Amygdala (tissue), 56 donors: ENCODE measurements at regions not wholly inside any gene's neighbourhood (a gene's known extent, or its start where the extent isn't known, plus 50 kb on each side); places are given as distances from the start of the nearest gene placed in this dataset.

Experiments used
- DNase-seq, 56 donors: peaks; one replicate each; lab custom pipeline; 2025; lab: John Stamatoyannopoulos, UW

DNA sequence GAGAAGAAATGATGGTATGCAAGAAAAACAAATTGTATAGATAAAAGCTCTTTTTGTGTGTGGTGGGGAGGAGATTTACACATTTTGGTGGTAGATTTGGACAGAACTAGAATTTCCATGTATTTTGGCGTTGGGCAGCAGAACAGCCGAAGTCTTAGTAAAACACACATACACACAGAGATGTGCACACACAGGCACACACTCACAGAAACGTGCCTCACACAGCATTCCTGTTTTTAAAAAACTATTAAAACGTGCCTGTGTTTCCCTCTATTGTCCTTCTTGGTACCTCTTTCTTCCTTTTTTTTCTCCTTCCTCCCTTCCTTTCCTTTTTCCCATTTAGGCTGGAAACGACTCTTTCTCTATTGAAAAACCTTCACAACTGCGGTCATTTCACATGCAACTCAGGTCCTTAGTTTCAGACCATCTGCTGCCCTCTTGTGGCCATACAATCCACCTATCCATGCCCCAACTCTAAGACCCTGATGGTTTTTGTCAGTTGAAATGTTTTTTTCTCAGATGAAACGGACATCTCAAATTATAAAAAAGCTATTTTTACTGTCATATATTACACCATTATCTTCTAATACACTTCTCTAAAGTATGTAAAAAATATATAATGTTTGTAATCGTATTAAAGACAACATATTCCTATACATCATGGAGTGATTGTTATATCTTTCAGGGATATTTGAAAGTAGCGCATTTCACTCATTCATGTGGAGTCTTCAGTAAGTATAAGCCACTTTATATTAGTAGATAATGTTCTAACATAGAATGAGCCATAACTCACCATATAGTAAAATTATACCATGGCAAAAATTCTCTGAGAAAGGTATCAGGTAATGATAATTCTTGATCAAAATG, 386.7 kb upstream of the NOVA1 start:
- peak in 37 of 56 donors; percentile 0 to 82 (median 25) for DNase-seq

DNA sequence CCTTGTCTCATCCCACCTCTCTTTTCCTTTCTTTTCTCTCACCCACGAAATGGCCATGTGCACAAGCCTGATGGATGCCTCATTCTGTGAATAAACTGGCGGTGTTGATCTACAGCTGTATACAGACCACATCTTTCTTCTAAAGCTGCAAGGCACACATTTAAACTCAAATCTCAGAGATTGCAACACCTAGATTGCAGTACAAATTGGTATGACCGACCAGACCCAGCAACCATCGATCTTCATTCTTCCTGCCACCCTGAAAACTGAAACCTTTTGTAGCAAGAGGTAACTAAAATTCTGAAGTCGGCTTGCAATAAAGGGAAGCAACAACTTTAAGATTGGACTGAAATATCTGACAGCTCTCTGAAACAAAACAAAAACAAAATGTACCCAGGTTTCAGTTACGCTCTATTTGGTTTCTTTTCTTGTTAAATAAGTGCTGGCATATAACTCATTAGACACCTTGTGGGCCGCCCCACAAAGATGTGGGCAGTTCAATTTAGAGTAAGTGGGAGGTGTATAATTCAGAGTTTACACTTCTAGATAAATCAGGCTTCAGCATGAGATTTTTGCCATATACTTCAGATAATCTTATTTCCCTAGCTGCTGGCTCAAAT, 390.0 kb upstream of the NOVA1 start:
- DNase-seq: peak in 2 of 56 donors; percentile 12 to 19

DNA sequence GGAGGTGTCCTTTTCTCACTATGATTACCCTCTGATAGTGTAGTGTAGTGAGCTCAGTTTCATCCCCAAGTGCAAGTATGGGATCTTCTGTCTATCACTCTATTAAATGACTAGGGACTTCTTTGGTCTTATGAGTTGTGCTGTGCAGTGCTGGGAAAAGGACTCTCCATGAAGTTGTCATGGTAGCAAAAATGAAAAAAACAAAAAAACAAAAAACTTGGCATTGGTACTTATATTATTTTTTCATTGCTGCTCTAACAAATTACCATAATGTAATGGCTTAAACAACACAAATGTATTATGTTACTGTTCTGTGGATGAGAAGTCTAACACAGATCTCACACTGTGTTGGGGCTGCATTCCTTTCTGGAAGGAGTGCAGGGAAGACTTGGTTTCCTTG, 393.1 kb upstream of the NOVA1 start:
- DNase-seq: no peak

DNA sequence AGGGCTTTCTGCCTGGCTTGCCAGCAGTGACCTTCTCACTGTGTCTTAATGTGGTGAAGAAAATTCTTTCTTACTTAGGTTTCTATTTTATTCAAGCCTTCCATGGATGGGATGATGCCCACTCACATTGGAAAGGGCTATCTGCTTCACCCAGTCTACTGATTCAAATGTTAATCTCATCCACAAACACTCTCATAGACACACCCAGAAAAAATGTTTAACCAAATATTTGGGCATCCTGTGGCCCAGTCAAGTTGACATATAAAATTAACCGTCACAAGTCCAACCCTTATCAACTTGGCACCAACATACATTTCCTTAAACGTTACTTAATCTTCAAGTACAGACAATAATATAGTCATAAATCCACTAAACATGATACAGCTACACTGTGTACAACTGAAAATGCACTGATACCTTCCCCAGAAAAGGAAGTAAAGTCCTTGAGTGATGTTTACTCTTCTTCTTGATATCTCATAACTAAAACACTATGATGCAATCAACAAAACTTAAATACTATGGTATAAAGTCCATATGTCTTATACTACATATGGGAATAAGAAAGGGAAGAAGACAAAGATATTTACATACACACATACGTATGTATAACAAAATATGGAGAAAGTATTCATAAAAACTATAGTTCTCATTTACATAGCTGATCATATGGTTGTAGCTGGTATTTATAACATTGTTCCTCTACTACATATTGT, 394.7 kb upstream of the NOVA1 start:
- no peak for DNase-seq

DNA sequence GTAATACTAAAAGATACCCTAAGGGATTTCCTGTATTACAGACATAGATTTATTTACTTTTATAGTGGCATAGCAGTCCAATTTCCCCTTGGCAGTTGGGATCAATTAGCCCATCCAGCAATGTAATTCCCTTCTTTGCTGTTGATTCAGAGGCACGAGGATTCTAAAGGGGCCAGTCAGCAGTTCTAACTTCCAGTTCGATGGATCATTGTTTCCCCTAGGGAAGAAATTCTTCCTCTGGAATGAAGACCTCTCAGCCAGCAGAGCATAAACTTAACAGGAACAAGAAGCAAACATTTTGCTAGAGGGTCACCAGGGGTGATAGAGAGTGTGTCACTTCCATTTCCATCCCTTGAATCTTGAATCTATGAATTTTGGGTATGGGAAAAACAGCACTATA, 395.7 kb upstream of the NOVA1 start:
- DNase-seq: no peak

DNA sequence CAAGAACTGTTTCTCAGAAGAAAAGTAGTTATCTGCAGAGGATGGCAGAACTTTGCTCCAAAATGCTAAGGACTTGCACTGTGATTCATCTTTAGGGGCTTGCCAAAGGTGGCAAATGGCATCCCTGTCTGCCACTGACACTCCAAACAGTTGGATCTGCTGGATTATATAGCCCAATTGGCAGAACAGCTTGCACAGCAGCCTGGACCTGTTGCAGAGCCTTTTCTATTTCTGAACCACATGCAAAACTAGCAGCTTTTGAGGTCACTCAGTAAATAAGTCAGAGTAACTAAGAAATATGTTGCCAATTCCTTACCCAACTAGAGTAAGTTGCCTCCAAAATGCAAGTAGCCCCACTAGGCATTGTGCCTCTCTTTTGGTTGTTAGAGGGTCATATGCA, 397.5 kb upstream of the NOVA1 start:
- DNase-seq: no peak

DNA sequence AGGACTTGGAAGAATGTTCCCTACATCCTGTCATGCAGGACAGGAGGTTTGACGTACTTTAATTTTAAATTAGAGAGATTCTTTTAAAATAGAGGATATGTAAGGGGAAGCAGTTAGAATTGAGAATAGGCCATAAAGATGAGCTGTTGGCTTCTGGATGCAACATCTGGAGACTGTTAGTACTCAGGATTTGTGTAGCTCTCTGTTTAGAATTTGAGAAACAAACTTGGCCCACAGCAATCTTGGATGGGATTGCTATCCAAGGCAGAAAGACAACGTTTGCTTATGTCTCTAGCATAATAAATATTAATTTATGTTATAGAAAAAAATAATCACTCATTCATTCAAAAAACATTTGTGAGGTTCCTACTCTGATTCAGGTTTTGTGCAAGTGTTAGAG, 398.4 kb upstream of the NOVA1 start:
- DNase-seq: no peak

DNA sequence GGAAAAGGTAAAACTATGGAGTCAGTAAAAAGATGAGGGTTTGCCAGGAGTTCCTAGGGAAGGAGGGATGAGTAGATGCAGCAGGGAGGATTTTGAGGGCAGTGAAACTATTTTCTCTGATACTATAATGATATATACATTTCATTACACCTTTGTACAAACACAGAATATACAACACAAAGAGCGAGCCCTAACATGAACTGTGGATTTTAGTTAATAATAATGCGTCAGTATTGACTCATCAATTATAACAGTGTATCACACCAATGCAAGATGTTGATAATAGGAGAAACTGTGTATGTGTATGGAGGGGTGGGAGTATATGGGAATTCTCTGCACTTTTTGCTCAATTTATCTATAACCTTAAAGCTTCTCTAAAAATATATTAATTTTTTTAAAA, 404.3 kb upstream of the NOVA1 start:
- no peak for DNase-seq

DNA sequence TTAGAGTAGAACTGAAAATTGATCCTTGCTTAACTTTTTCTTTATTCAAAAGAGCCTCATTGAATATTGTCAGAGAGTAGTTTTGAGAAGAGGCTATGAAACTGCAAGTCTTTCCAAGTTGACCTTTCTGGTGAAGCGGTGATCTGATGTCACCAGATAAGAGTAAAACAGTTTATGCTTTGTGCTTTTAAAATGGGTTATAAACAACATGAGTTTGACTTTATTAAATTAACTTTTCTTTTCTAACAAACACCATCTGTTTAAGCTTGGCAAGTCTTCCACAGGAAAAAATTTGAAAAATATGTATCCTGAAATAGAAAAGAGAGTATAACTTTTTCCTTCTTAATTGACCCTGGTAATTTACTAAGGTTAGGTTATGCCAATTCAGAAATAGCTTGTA, 408.7 kb upstream of the NOVA1 start:
- DNase-seq: no peak

DNA sequence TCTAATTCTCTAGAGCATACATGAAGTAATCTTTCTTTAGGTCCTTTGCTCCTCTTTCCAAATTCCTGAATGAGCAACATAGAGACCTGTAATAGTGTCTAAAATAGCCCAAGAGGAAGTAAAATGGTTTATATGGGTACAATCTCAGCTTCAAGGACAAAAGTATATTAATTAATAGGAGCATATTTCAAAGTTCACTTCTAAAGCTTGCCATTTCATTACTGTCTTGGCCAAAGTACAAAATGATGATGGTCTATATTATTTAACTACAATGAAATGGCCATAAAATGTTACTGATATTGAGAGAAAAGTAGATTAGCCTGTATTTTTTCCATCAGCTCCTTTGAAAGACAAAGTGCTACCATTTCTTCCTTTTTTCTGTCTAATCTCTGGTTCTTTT, 410.4 kb upstream of the NOVA1 start:
- DNase-seq: no peak

DNA sequence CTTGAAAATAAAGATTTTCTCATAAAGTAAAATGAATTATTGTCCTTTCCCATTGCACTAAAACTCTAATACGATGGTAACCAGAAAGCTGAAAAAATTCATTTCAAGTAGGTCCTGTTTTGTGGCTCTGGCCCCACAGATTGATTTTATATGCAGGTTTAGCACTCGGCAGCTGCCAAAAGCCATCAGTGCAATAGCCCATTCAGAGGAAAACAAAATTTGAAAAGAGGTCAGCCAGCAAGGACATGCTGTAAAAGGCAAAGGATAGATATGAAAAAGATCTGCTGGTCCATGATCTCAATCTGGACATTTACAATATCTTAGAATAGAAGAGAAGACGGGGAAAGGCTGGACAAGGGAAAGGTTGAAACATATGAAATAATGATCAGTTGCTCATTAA, 414.8 kb upstream of the NOVA1 start:
- no peak for DNase-seq

DNA sequence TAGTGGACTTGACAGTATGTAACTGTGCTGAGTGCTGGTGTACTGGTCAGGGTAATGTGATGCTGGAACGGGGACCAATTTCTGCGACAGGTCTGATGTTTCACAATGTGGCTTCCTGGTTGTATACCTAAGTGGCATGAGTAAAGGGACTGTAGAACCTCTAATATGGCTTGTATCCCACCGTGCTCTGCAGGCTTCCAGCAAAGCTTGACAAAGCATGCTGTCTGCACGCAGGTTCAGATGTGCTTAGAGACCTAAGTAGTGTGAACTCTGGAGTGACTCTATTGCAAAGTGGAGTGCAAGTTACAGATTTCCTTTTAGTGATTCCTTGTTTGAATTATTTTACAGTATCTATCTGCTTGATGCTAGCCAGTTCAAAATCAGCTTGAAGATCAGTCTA, 415.8 kb upstream of the NOVA1 start:
- no peak for DNase-seq

DNA sequence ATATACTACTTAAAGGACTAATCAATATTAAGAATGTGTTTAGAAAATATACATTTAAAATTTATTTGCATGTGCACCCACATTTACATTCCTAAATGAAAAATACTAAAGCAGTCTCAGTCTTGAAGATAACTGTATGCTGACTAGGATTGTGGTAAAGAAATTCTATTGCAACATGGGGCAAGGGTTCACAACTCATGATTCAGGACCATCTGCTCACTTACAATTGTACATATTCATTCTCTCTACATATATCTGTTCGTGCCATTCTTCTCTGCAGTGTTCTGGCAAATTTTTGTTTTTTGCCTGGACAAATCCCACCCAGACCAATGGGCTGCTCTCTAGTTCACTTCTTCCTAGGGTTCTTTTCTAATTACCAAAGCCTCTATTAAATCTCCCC, 417.2 kb upstream of the NOVA1 start:
- DNase-seq: no peak

DNA sequence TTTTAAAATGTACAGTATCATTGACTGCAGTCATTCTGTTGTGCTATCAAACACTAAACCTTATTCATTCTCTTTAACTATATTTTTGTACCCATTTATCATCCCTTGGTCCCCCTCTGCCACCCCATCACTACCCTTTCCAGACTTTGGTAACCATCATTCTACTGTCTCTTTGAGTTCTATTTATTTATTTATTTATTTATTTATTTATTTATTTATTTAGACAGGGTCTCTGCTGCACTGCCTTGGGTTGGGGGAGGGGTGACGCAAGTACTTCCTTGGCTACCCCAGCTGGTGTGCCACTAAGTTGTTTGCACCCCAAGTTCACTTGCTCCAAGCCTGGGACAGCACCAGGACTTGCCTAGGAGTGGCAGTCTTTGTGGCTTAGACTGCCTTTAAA, 427.8 kb upstream of the NOVA1 start:
- DNase-seq: no peak

DNA sequence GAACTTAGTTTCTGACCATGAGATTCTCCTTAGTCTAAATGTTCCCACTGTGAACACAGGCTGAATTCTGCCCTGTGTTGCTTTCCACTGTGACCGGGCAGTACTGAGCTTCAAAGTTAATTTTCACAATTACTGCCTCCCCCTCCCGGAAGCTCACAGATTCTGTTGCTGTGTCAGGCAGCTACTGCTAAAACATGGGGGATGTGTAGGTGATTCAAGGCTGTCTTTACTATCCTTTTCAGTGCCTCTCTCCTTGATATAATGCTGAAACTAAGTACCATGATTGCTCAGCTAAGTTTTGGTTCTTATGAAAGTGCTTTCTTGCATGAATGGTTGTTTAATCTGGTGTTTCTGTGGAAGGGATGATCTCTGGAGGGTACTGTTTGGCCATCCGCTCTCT, 428.3 kb upstream of the NOVA1 start:
- no peak for DNase-seq

DNA sequence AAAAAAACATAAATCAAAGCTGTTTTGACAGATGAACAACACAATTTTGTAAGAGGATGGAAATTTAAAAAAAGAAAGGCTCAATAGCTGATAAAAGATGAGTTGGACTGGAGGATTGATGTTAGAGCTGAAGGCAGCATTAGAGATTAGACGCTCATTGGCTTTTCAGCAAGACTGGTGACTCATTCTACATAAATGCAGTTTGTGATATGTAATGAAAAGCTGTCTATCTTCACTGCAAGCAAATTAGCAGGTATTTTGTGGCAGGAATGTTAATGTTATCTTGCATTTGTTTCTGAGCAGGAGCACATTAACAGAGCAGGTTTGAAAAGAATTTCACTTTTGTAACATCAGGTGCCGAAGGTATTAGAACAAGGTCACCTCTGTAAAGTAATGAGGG, 442.7 kb upstream of the NOVA1 start:
- DNase-seq: no peak

DNA sequence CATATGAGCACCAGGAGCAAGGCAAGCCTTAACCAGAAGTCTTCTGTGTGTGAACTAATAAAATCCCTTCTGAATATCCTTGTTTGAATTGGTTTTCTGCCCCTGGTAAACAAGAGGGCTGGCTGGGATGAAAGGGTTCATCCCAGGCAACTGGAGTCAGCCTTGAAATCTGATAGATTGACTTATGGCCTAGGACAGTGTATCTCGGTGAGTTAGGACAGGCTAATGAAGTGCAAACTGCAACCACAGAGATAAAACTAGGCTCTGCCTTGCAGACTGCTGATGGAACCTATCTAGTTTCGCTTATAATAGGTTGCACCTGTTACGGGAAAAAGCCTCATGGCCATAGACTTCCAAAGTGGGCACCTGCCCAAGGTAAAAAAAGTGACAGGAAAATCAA, 451.9 kb upstream of the NOVA1 start:
- DNase-seq: no peak

DNA sequence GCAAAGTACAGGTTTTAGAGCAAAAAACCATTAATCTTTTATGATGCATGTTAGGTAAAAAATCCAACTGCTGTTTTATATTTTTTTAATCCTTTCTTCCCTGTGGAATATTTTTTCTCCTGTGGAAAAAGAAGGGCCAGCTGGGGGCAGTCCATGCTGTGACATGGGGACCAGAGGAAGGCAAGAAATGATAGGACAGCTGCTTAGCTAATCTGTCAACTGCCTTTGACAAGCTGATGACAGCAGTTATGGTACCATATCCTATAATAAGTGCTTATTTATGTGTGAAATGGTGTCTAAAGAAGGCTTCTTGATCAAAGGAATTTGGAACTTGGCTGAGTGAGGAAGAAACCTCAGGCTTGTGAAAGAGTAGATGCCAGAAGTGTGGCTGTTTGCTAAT, 452.4 kb upstream of the NOVA1 start:
- DNase-seq: peak in 1 of 56 donors; percentile 0

DNA sequence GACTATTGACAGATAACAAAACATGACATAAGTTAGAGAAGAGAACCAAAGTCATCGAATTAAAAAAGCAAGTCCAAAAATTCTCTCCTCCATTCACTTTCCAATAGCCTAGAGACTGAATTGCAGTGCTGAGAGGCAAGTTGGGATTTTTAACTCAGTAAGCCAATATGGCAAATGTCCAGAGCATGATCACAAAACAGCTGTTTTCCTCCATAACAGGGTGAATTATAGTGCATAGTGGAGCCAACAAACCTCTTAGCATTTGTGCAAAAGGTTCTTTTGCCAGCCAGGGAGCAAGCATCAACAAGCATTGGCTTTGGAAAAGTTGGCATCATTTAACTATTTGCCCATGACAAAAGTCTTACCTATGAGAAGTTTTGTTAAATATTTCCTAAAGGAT, 458.8 kb upstream of the NOVA1 start:
- no peak for DNase-seq

DNA sequence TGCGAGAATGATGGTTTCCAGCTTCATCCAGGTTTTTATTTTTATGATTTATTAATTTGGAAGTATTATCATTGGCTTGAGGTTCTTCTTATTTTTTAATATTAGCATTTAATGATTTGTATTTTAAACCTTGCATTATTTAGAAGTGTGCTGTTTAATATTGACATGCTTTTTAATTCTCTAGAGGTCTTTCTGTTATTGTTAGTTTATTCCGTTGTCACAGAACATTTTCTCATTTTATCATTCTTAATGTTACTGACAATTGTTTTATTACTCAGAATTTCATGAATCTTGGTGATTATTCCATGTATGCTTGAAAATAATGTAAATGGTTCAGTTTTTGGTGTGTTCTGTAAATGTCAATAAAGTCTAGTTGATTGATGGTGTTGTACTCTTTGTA, 463.5 kb upstream of the NOVA1 start:
- no peak for DNase-seq

DNA sequence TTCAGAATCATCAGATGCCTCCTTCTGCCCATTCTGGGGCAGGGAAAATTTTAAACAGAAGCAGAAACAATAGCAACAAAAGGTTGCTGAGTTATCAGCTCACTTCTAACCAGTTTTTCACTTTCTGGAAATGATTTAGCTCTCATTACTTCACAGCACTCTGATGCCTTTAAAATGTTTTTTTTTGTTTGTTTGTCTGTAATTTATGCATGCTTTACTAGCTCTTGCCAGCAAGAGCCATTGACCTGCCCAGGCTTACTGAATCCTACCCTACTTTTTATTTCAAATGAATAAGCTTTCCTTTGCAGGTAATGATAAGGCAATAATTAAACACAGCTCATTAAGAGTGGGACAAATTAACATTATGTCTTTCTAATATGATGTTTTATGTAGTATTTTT, 466.1 kb upstream of the NOVA1 start:
- DNase-seq: no peak

DNA sequence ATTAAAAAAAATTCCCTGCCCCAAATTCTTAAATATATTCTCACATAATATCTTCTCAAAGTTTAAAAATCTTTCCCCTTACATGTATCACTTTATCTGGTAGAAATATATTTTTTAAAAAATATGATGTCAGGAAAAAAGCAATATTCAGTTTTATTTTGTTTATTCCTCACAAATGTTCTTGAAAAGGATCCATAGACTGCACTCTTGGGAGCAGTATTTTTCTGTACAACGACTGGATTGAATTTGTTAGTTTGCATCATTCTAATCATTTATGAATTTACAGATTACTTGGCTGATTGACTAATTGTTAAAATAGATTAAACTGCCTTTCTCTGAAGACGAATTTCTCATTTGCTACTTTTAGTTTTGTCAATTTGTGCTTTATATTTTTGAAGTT, 468.1 kb upstream of the NOVA1 start:
- no peak for DNase-seq
